ENCODE measurements at regions not wholly inside any gene's neighbourhood (a gene's known extent, or its start where the extent isn't known, plus 50 kb on each side); places are given as distances from the start of the nearest gene placed in this dataset.

- TF ChIP-seq JUN (IDR thresholded peaks at IDR 0.05; ENCODE audit: low read depth, low read length): no peak
- no peak for TF ChIP-seq POLR2AphosphoS5 (IDR thresholded peaks at IDR 0.05; ENCODE audit: low read depth, low read length)
- TF ChIP-seq PHF8 (conservative IDR thresholded peaks at IDR 0.05; ENCODE audit: low read depth, low read length): no peak
- TF ChIP-seq FOSL1 (IDR thresholded peaks at IDR 0.05; ENCODE audit: insufficient read depth, low read depth, low read length): no peak
- TF ChIP-seq HDAC6 (IDR thresholded peaks at IDR 0.05; ENCODE audit: low read depth, low read length): no peak
Measured at GRCh38 chr7:34421526-34421925, 236.5 kb upstream of the NPSR1 start (continued).

Measured in H1 (cell line).